Cardiac muscle cell (in vitro differentiated cells and primary cell): ENCODE measurements at regions not wholly inside any gene's neighbourhood (a gene's known extent, or its start where the extent isn't known, plus 50 kb on each side); places are given as distances from the start of the nearest gene placed in this dataset.
A peak's percentile ranks its signal among the peaks of the same experiment; 100 is the strongest.

Experiments
- DNase-seq, 2 donors: peaks; one replicate each; pipeline versions ENCODE4 v3.0.0 to v3.0.0-alpha.2; 2010 to 2017; ENCODE audit warnings: low read depth in 1 of 2, low spot score in 1 of 2
- H3K27ac ChIP-seq: fragments of 200-600 bp; sonication (generic); 2 replicates; pipeline ENCODE4 v1.5.1; 2016
- H3K27me3 ChIP-seq: fragments of 200-600 bp; sonication (generic); 2 replicates; pipeline ENCODE4 v1.6.0; 2016; ENCODE audit warnings: control low read depth
- H3K36me3 ChIP-seq: fragments of 200-600 bp; sonication (generic); 2 replicates; pipeline ENCODE4 v1.5.1; 2016; ENCODE audit warnings: control low read depth
- H3K4me1 ChIP-seq: fragments of 200-600 bp; sonication (generic); 2 replicates; pipeline ENCODE4 v1.8.1; 2017; ENCODE audit warnings: low read depth, mild to moderate bottlenecking, mixed run types
- H3K4me3 ChIP-seq: fragments of 200-600 bp; sonication (generic); 2 replicates; pipeline ENCODE4 v1.5.1; 2016; ENCODE audit warnings: mild to moderate bottlenecking
- H3K9me3 ChIP-seq: fragments of 200-600 bp; sonication (generic); 2 replicates; pipeline ENCODE4 v1.5.1; 2017; ENCODE audit warnings: low read depth, mild to moderate bottlenecking, control low read depth
- CTCF ChIP-seq: IDR thresholded peaks from 2 replicates; pipeline ENCODE4 v1.5.1; 2012; ENCODE audit warnings: low read depth, mild to moderate bottlenecking, low read length

GRCh38 chr18:69250305-69251151 is 150.2 kb upstream of the DOK6 start:
- H3K4me1 ChIP-seq = no peaks in the 10 kb centered on the region
- H3K36me3 ChIP-seq = no peaks in the 10 kb centered on the region
- H3K27ac ChIP-seq = no peak overlapping the region
- H3K9me3 ChIP-seq = no peaks in the 10 kb centered on the region
- no peak overlapping the region for H3K4me3 ChIP-seq
- H3K27me3 ChIP-seq = no peaks in the 10 kb centered on the region
- no peak for TF ChIP-seq CTCF
- peak in 1 of 2 donors; percentile 82 for DNase-seq

DNA sequence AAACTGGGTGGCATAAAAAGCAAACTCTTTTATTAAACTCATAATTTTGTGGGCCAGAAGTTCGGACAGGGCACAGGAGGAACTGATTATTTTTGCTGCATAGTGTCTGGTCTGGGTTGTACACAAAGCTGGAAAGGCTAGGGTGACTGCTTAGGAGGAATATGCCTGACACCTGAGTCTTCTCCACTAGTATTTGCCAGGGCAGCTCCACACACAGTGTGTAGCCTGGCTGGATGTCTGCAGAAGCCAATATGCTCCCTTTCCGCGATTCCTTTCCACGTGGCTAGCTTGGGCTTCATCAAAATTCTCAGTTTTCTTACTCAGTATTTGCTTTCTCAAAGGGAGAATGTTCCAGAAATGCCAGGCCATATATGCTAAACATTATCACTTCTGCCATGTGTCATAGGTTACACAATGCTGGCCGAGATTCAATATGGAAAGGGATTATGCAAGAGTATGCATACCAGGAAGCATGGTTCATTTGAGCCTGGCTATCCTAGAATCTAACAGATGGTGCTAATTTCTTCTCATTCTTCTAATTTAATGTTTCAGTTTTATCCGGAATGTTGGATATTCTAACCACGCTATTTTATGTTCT is 142.7 kb upstream of the DOK6 start:
- Histone ChIP-seq H3K9me3 (no peaks in the 10 kb centered on the region), H3K36me3 (no peaks in the 10 kb centered on the region), H3K4me1 (no peaks in the 10 kb centered on the region), H3K4me3 (no peak overlapping the region), H3K27me3 (no peaks in the 10 kb centered on the region), H3K27ac (no peak overlapping the region)
- DNase-seq = peak in 1 of 2 donors; percentile 93
- TF ChIP-seq CTCF = no peak

- Histone ChIP-seq H3K27me3 (no peaks in the 10 kb centered on the region), H3K27ac (no peak overlapping the region), H3K4me1 (no peaks in the 10 kb centered on the region), H3K9me3 (no peaks in the 10 kb centered on the region), H3K4me3 (no peak overlapping the region), H3K36me3 (no peaks in the 10 kb centered on the region)
- peak in 1 of 2 donors; percentile 11 for DNase-seq
- TF ChIP-seq CTCF = no peak
Measured at GRCh38 chr18:69259282-69259681, 141.4 kb upstream of the DOK6 start.

- no peak for TF ChIP-seq CTCF
- Histone ChIP-seq H3K36me3 (no peaks in the 10 kb centered on the region), H3K4me1 (no peaks in the 10 kb centered on the region), H3K9me3 (no peaks in the 10 kb centered on the region), H3K27ac (no peak overlapping the region), H3K4me3 (no peak overlapping the region), H3K27me3 (no peaks in the 10 kb centered on the region)
- DNase-seq = no peak
Measured at GRCh38 chr18:69261406-69261805, 139.3 kb upstream of the DOK6 start.

GRCh38 chr18:69265656-69266055 is 135.0 kb upstream of the DOK6 start:
- no peaks in the 10 kb centered on the region for H3K36me3 ChIP-seq
- H3K9me3 ChIP-seq = no peaks in the 10 kb centered on the region
- H3K27me3 ChIP-seq = no peaks in the 10 kb centered on the region
- no peak overlapping the region for H3K4me3 ChIP-seq
- H3K27ac ChIP-seq = no peak overlapping the region
- H3K4me1 ChIP-seq = no peaks in the 10 kb centered on the region
- peak in 1 of 2 donors; percentile 68 for DNase-seq
- no peak for TF ChIP-seq CTCF
